Neural cell (in vitro differentiated cells): ENCODE measurements at regions not wholly inside any gene's neighbourhood (a gene's known extent, or its start where the extent isn't known, plus 50 kb on each side); places are given as distances from the start of the nearest gene placed in this dataset.

Experiments
- H2AFZ ChIP-seq: fragments of 200-600, 300-800 bp; sonication (generic), shearing (Covaris generic); 2 replicates; pipeline ENCODE4 v1.6.0; 2014; ENCODE audit warnings: low read depth, mild to moderate bottlenecking, antibody characterized with exemption, low read length, moderate library complexity
- H3F3A ChIP-seq: fragments of 200-600 bp; shearing (Covaris generic); 2 replicates; pipeline ENCODE4 v1.6.1; 2016; ENCODE audit warnings: mild to moderate bottlenecking, moderate library complexity, mixed read lengths, antibody characterized with exemption, low read length; ENCODE audit not compliant: insufficient read depth, poor library complexity, severe bottlenecking
- H3K27ac ChIP-seq: fragments of 200-600, 300-800 bp; sonication (generic), shearing (Covaris generic); 2 replicates; pipeline ENCODE4 v1.5.1; 2014; ENCODE audit warnings: mild to moderate bottlenecking, low read length, moderate library complexity
- H3K27me3 ChIP-seq: fragments of 300-800, 200-600 bp; sonication (generic), shearing (Covaris generic); 2 replicates; pipeline ENCODE4 v1.6.0; 2014; ENCODE audit warnings: mild to moderate bottlenecking, low read depth, low read length, moderate library complexity; ENCODE audit not compliant: insufficient read depth
- H3K36me3 ChIP-seq: fragments of 300-800, 200-600 bp; sonication (generic), shearing (Covaris generic); 2 replicates; pipeline ENCODE4 v1.5.1; 2014; ENCODE audit warnings: mild to moderate bottlenecking, antibody characterized with exemption, low read length, moderate library complexity; ENCODE audit not compliant: insufficient read depth
- H3K4me2 ChIP-seq: fragments of 300-800, 200-600 bp; sonication (generic), shearing (Covaris generic); 2 replicates; pipeline ENCODE4 v1.6.0; 2014; ENCODE audit warnings: mild to moderate bottlenecking, low read length
- H3K4me3 ChIP-seq: fragments of 300-800, 200-600 bp; sonication (generic), shearing (Covaris generic); 2 replicates; pipeline ENCODE4 v1.5.1; 2014; ENCODE audit warnings: mild to moderate bottlenecking, low read length, moderate library complexity
- H3K79me2 ChIP-seq: fragments of 200-600 bp; shearing (Covaris generic); replicated peaks from 2 replicates; pipeline ENCODE4 v1.6.0; 2014; ENCODE audit warnings: mild to moderate bottlenecking, low read length, moderate library complexity; ENCODE audit not compliant: insufficient read depth
- H3K9ac ChIP-seq: fragments of 300-800, 200-600 bp; sonication (generic), shearing (Covaris generic); 2 replicates; pipeline ENCODE4 v1.6.1; 2016; ENCODE audit warnings: mild to moderate bottlenecking, low read length, mixed read lengths
- H3K9me2 ChIP-seq: fragments of 200-600 bp; shearing (Covaris generic); 2 replicates; pipeline ENCODE4 v1.6.1; 2016; ENCODE audit warnings: mild to moderate bottlenecking, low read length, mixed read lengths; ENCODE audit not compliant: insufficient read depth
- H3K9me3 ChIP-seq: fragments of 200-600, 300-800 bp; sonication (generic), shearing (Covaris generic); 2 replicates; pipeline ENCODE4 v1.6.1; 2016; ENCODE audit warnings: mild to moderate bottlenecking, mixed run types, low read length, moderate library complexity, mixed read lengths
- H4K20me1 ChIP-seq: fragments of 200-600 bp; shearing (Covaris generic); 2 replicates; pipeline ENCODE4 v1.6.1; 2016; ENCODE audit warnings: mild to moderate bottlenecking, mixed run types; ENCODE audit not compliant: insufficient read depth
- CTCF ChIP-seq: fragments of 450-650 bp; IDR thresholded peaks from 2 replicates; pipeline ENCODE4 v1.5.1; 2014; ENCODE audit warnings: antibody characterized with exemption, mild to moderate bottlenecking, moderate library complexity; ENCODE audit not compliant: poor library complexity, severe bottlenecking
- EP300 ChIP-seq: fragments of 450-650 bp; conservative IDR thresholded peaks from 2 replicates; pipeline ENCODE4 v1.6.1; 2014; ENCODE audit warnings: antibody characterized with exemption, mild to moderate bottlenecking, moderate library complexity; ENCODE audit not compliant: poor library complexity, severe bottlenecking
- EZH2 ChIP-seq: fragments of 200-600, 300-800 bp; shearing (Covaris generic), sonication (generic); IDR thresholded peaks from 2 replicates; pipeline ENCODE4 v1.6.1; 2014; ENCODE audit warnings: antibody characterized with exemption, low read length, borderline replicate concordance, mild to moderate bottlenecking; ENCODE audit not compliant: insufficient read depth, poor library complexity, severe bottlenecking
- MXI1 ChIP-seq: fragments of 450-650 bp; conservative IDR thresholded peaks from 2 replicates; pipeline ENCODE4 v1.6.1; 2014; ENCODE audit warnings: antibody characterized with exemption, mild to moderate bottlenecking; ENCODE audit not compliant: poor library complexity, severe bottlenecking
- POLR2AphosphoS5 ChIP-seq: IDR thresholded peaks from 2 replicates; pipeline ENCODE4 v1.6.1; 2012
- RAD21 ChIP-seq: fragments of 450-650 bp; conservative IDR thresholded peaks from 2 replicates; pipeline ENCODE4 v1.6.1; 2014; ENCODE audit warnings: antibody characterized with exemption, mild to moderate bottlenecking, moderate library complexity
- SMC3 ChIP-seq: fragments of 450-650 bp; conservative IDR thresholded peaks from 2 replicates; pipeline ENCODE4 v1.6.1; 2014; ENCODE audit warnings: antibody characterized with exemption, mild to moderate bottlenecking, moderate library complexity; ENCODE audit not compliant: poor library complexity
- TAF1 ChIP-seq: IDR thresholded peaks from 2 replicates; pipeline ENCODE4 v1.6.1; 2012; ENCODE audit warnings: low read depth
- TF ChIP-seq, protein P1 (sequence below): IDR thresholded peaks from 2 replicates; pipeline ENCODE4 v1.6.1; 2012; ENCODE audit warnings: borderline replicate concordance

GRCh38 chr12:130240831-130241590 lies 78.7 kb downstream of the FZD10 start:
- TF ChIP-seq CTCF (no peak), EP300 (no peak), MXI1 (no peak), POLR2AphosphoS5 (no peak), EZH2 (no peak), TAF1 (no peak), RAD21 (no peak), SMC3 (no peak)
- TF ChIP-seq, protein P1, sequence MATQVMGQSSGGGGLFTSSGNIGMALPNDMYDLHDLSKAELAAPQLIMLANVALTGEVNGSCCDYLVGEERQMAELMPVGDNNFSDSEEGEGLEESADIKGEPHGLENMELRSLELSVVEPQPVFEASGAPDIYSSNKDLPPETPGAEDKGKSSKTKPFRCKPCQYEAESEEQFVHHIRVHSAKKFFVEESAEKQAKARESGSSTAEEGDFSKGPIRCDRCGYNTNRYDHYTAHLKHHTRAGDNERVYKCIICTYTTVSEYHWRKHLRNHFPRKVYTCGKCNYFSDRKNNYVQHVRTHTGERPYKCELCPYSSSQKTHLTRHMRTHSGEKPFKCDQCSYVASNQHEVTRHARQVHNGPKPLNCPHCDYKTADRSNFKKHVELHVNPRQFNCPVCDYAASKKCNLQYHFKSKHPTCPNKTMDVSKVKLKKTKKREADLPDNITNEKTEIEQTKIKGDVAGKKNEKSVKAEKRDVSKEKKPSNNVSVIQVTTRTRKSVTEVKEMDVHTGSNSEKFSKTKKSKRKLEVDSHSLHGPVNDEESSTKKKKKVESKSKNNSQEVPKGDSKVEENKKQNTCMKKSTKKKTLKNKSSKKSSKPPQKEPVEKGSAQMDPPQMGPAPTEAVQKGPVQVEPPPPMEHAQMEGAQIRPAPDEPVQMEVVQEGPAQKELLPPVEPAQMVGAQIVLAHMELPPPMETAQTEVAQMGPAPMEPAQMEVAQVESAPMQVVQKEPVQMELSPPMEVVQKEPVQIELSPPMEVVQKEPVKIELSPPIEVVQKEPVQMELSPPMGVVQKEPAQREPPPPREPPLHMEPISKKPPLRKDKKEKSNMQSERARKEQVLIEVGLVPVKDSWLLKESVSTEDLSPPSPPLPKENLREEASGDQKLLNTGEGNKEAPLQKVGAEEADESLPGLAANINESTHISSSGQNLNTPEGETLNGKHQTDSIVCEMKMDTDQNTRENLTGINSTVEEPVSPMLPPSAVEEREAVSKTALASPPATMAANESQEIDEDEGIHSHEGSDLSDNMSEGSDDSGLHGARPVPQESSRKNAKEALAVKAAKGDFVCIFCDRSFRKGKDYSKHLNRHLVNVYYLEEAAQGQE = no peak
- Histone ChIP-seq H3K4me2 (no peak overlapping the region), H3K9me3 (no peaks in the 10 kb centered on the region), H3K79me2 (no peaks in the 10 kb centered on the region), H4K20me1 (no peaks in the 10 kb centered on the region), H2AFZ (no peak overlapping the region), H3K36me3 (no peaks in the 10 kb centered on the region), H3K27me3 (no peaks in the 10 kb centered on the region), H3K9me2 (no peaks in the 10 kb centered on the region), H3F3A (no peaks in the 10 kb centered on the region), H3K9ac (no peak overlapping the region), H3K27ac (no peak overlapping the region), H3K4me3 (no peak overlapping the region)

DNA sequence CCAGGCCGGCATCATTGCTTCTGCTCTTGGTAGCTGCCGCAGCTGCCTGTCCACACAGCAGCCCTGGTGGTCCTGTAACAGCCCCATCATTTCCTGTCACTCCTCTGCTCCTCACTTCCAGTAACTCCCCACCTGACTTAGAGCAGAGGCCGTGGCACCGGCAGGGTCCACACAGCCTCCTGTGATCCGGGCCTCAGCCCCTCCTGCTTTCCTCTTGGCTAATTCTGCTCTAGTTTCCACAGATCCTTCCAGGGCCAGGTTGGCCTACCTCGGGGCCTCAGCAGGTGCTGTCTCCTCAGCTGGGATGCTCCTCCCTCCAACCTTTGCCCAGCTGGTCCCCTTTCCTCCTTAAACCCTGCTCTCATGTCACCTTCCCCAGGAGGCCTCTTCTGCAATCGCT lies 80.2 kb downstream of the FZD10 start:
- H3K9me3 ChIP-seq = no peaks in the 10 kb centered on the region
- no peaks in the 10 kb centered on the region for H3F3A ChIP-seq
- H3K27me3 ChIP-seq = no peaks in the 10 kb centered on the region
- no peak for TF ChIP-seq TAF1
- H3K9me2 ChIP-seq = no peaks in the 10 kb centered on the region
- no peak overlapping the region for H3K27ac ChIP-seq
- H3K79me2 ChIP-seq = no peaks in the 10 kb centered on the region
- no peaks in the 10 kb centered on the region for H4K20me1 ChIP-seq
- H3K4me3 ChIP-seq = no peak overlapping the region
- no peak overlapping the region for H3K4me2 ChIP-seq
- H3K36me3 ChIP-seq = no peaks in the 10 kb centered on the region
- H2AFZ ChIP-seq = no peak overlapping the region
- H3K9ac ChIP-seq = no peak overlapping the region

- Histone ChIP-seq H3F3A (no peaks in the 10 kb centered on the region), H3K9me3 (no peaks in the 10 kb centered on the region), H3K4me2 (no peak overlapping the region), H3K9ac (no peak overlapping the region), H3K79me2 (no peaks in the 10 kb centered on the region), H3K9me2 (no peaks in the 10 kb centered on the region), H3K36me3 (no peaks in the 10 kb centered on the region), H3K27me3 (no peaks in the 10 kb centered on the region), H3K4me3 (no peak overlapping the region), H3K27ac (no peak overlapping the region), H4K20me1 (no peaks in the 10 kb centered on the region), H2AFZ (no peak overlapping the region)
- no peak for TF ChIP-seq MXI1
These were observed 83.0 kb downstream of the FZD10 start for GRCh38 chr12:130245251-130245650.
